Heart left ventricle (tissue), 16 donors: ENCODE measurements at regions not wholly inside any gene's neighbourhood (a gene's known extent, or its start where the extent isn't known, plus 50 kb on each side); places are given as distances from the start of the nearest gene placed in this dataset.

ENCODE experiments used
- ATAC-seq, 4 donors: fragments of 200-7000 bp; cut with Tn5 transposase; one replicate each; pipeline ENCODE4 v1.9.1; 2020 to 2022; ENCODE audit warnings: moderate library complexity in 4 of 4, mild to moderate bottlenecking in 3 of 4, moderate number of reproducible peaks in 1 of 4
- DNase-seq, 5 donors: peaks; one replicate each; pipeline ENCODE4 v3.0.0-alpha.2; 2020
- H3K27ac ChIP-seq, 12 donors: fragments of 200-600 bp; sonication (generic) in 4 of 12; one replicate each; pipeline versions ENCODE4 v1.5.0 to v1.8.0; 2016 to 2022; ENCODE audit warnings: mild to moderate bottlenecking in 2 of 12
- H3K27me3 ChIP-seq, 9 donors: fragments of 200-600 bp; sonication (generic) in 2 of 9; one replicate each; pipeline versions ENCODE4 v1.5.1 to v1.8.0; 2016 to 2022; ENCODE audit warnings: mild to moderate bottlenecking in 3 of 9
- H3K36me3 ChIP-seq, 9 donors: fragments of 200-600 bp; sonication (generic) in 2 of 9; one replicate each; pipeline versions ENCODE4 v1.5.0 to v1.8.0; 2018 to 2022; ENCODE audit warnings: mild to moderate bottlenecking in 2 of 9
- H3K4me1 ChIP-seq, 12 donors: fragments of 200-600 bp; sonication (generic) in 4 of 12; one replicate each; pipeline versions ENCODE4 v1.5.0 to v1.8.0; 2016 to 2022; ENCODE audit warnings: mild to moderate bottlenecking in 3 of 12
- H3K4me3 ChIP-seq, 12 donors: fragments of 200-600 bp; sonication (generic) in 4 of 12; one replicate each; pipeline versions ENCODE4 v1.5.0 to v1.8.0; 2017 to 2022; ENCODE audit warnings: mild to moderate bottlenecking in 9 of 12, moderate library complexity in 4 of 12
- H3K9me3 ChIP-seq, 12 donors: fragments of 200-600 bp; sonication (generic) in 4 of 12; one replicate each; pipeline versions ENCODE4 v1.5.0 to v1.8.0; 2016 to 2022; ENCODE audit warnings: mild to moderate bottlenecking in 1 of 12
- CTCF ChIP-seq, 12 donors: fragments of 200-600 bp; sonication (generic) in 4 of 12; IDR thresholded peaks; one replicate each; pipeline versions ENCODE4 v1.5.0 to v1.8.0; 2018 to 2022; ENCODE audit warnings: antibody characterized with exemption in 12 of 12, mild to moderate bottlenecking in 5 of 12
- POLR2A ChIP-seq, 2 donors: fragments of 450-650 bp; IDR thresholded peaks; one replicate each; pipeline ENCODE4 v1.6.1; 2017; ENCODE audit warnings: antibody characterized with exemption in 2 of 2, mild to moderate bottlenecking in 2 of 2, moderate library complexity in 2 of 2
- WGBS, 4 donors: extraction: QIAGEN DNeasy Blood & Tissue Kit in 2 of 4; methylation state at CpG; one replicate each; pipeline versions ENCODE4 v1.1.5 to v1.1.7; 2013 to 2018; 5-methylcytosine and 5-hydroxymethylcytosine counted together
- intact Hi-C, 10 donors: fragments of 100-400 bp; cut with DNase I; formaldehyde crosslinking; loops; one replicate each; pipeline versions ENCODE4 v1.11.1 to v1.14.2; 2022
- donor health status: ischemic (EF 13 %, LVEDD 7.1; RV severe dilation, severe dysfunction).
- donor health status: healthy with polysubstance abuse.
- donor health status: DM: no; HTN: yes; CAD: no.
- donor health status: DM: no; HTN: no; CAD: no.
- donor health status: ischemic (EF 25% LVEDD 6.9; RV normal size, moderate dysfunction).
- donor health status: ischemic (EF 25% LVEDD 5.7; RV mildly dilated, moderate dysfunction).
- donor health status: healthy.
- donor health status: DM: yes; HTN: yes; CAD: no.
- donor health status: ischemic (EF 35%, LVEDD 5.7; RV mildly dilated, moderate dysfunction).
- donor health status: nonischemic (EF 11% LVEDD 7.7; RV severe dilation, severe dysfunction).
- donor health status: DM: yes; HTN: yes; CAD: no.
- donor health status: PGD.
- donor health status: ischemic (EF 29% LVEDD 5.4; RV normal size, mild dysfunction).
- donor health status: nonischemic (EF 23%, LVEDD 6.1; RV moderate dilation, normal function).

GRCh38 chr6:132888701-132889100 lies 74.3 kb downstream of the RPS12 start:
- WGBS, 4 donors: 79 to 84% (median 82%) methylated on average over 2 of the region's 2 CpGs
- ATAC-seq: no peak
- Histone ChIP-seq H3K4me1 (no peaks in the 10 kb centered on the region), H3K27me3 (no peaks in the 10 kb centered on the region), H3K36me3 (no peaks in the 10 kb centered on the region), H3K27ac (no peak overlapping the region), H3K9me3 (no peaks in the 10 kb centered on the region), H3K4me3 (no peak overlapping the region)
- TF ChIP-seq POLR2A (IDR thresholded peaks at IDR 0.05): no peak
- intact Hi-C loops: no loop called here
- no peak for DNase-seq

- no peaks in the 10 kb centered on the region for H3K4me1 ChIP-seq
- H3K27ac ChIP-seq: no peak overlapping the region
- no peaks in the 10 kb centered on the region for H3K9me3 ChIP-seq
- WGBS, 4 donors: 89 to 92% (median 91%) methylated on average over 5 of the region's 5 CpGs
- no peak for TF ChIP-seq CTCF (IDR thresholded peaks at IDR 0.05)
- TF ChIP-seq POLR2A (IDR thresholded peaks at IDR 0.05): no peak
- ATAC-seq: no peak
- H3K36me3 ChIP-seq: no peaks in the 10 kb centered on the region
- intact Hi-C loops: no loop called here
- no peak for DNase-seq
- no peak overlapping the region for H3K4me3 ChIP-seq
- H3K27me3 ChIP-seq: no peaks in the 10 kb centered on the region
Observed at GRCh38 chr6:132892929-132893771, 78.8 kb downstream of the RPS12 start.

GRCh38 chr6:132893772-132894490 lies 79.6 kb downstream of the RPS12 start:
- Histone ChIP-seq H3K4me1 (no peaks in the 10 kb centered on the region), H3K27me3 (no peaks in the 10 kb centered on the region), H3K27ac (no peak overlapping the region), H3K9me3 (no peaks in the 10 kb centered on the region), H3K36me3 (no peaks in the 10 kb centered on the region), H3K4me3 (no peak overlapping the region)
- TF ChIP-seq CTCF (IDR thresholded peaks at IDR 0.05) (no peak), POLR2A (IDR thresholded peaks at IDR 0.05) (no peak)
- DNase-seq (no peak), ATAC-seq (no peak)
- WGBS, 4 donors: 80 to 88% (median 86%) methylated on average over 8 of the region's 8 CpGs
- intact Hi-C loops: no loop called here

- H3K27ac ChIP-seq: no peak overlapping the region
- 69 to 81% (median 77%) methylated on average over 4 of the region's 4 CpGs for WGBS, 4 donors
- no peaks in the 10 kb centered on the region for H3K9me3 ChIP-seq
- H3K4me1 ChIP-seq: no peaks in the 10 kb centered on the region
- TF ChIP-seq CTCF (IDR thresholded peaks at IDR 0.05): no peak
- TF ChIP-seq POLR2A (IDR thresholded peaks at IDR 0.05): no peak
- DNase-seq: no peak
- H3K36me3 ChIP-seq: no peaks in the 10 kb centered on the region
- ATAC-seq: no peak
- no peak overlapping the region for H3K4me3 ChIP-seq
- H3K27me3 ChIP-seq: no peaks in the 10 kb centered on the region
- intact Hi-C loops: no loop called here
Observed at GRCh38 chr6:132898376-132898775, 84.0 kb downstream of the RPS12 start.
